NCI-H1105 treated with DMSO at 0.1 percent for 48 hours (cell line): ENCODE measurements at regions not wholly inside any gene's neighbourhood (a gene's known extent, or its start where the extent isn't known, plus 50 kb on each side); places are given as distances from the start of the nearest gene placed in this dataset.

Experiments
- DNase-seq: peaks from one replicate; lab custom pipeline; 2025; lab: John Stamatoyannopoulos, UW

- peak; percentile 80 for DNase-seq
Observed at GRCh38 chr18:65409261-65409660, 341.6 kb upstream of the CDH7 start.

- no peak for DNase-seq
Observed at GRCh38 chr18:65403534-65403933, 347.3 kb upstream of the CDH7 start.

GRCh38 chr18:65399091-65399490 lies 351.7 kb upstream of the CDH7 start:
- no peak for DNase-seq

GRCh38 chr18:65398347-65399075 lies 352.3 kb upstream of the CDH7 start:
- DNase-seq: no peak

GRCh38 chr18:65380986-65381385 lies 369.8 kb upstream of the CDH7 start:
- no peak for DNase-seq

- no peak for DNase-seq
Observed at GRCh38 chr18:65380571-65380970, 370.2 kb upstream of the CDH7 start.

- no peak for DNase-seq
Observed at GRCh38 chr18:65372904-65373303, 377.9 kb upstream of the CDH7 start.

GRCh38 chr18:65365245-65365980 lies 385.4 kb upstream of the CDH7 start:
- DNase-seq: no peak

- DNase-seq: no peak
Observed at GRCh38 chr18:65363911-65364632, 386.7 kb upstream of the CDH7 start.

- DNase-seq: no peak
Observed at GRCh38 chr18:65363011-65363410, 387.8 kb upstream of the CDH7 start.

GRCh38 chr18:65359479-65359878 lies 391.3 kb upstream of the CDH7 start:
- DNase-seq: no peak

GRCh38 chr18:65358306-65358705 lies 392.5 kb upstream of the CDH7 start:
- DNase-seq: no peak

- DNase-seq: no peak
Observed at GRCh38 chr18:65352186-65352585, 398.6 kb upstream of the CDH7 start.

- no peak for DNase-seq
Observed at GRCh38 chr18:65349635-65350034, 401.2 kb upstream of the CDH7 start.

- peak; percentile 57 for DNase-seq
Observed at GRCh38 chr18:65347446-65347845, 403.4 kb upstream of the CDH7 start.

GRCh38 chr18:65346086-65346485 lies 404.7 kb upstream of the CDH7 start:
- DNase-seq: no peak

- no peak for DNase-seq
Observed at GRCh38 chr18:65343571-65343970, 407.2 kb upstream of the CDH7 start.

GRCh38 chr18:65336411-65336810 lies 414.4 kb upstream of the CDH7 start:
- peak; percentile 21 for DNase-seq

GRCh38 chr18:65329010-65329409 lies 421.8 kb upstream of the CDH7 start:
- no peak for DNase-seq

- no peak for DNase-seq
Observed at GRCh38 chr18:65326805-65327204, 424.0 kb upstream of the CDH7 start.

- DNase-seq: no peak
Observed at GRCh38 chr18:65322895-65323294, 427.9 kb upstream of the CDH7 start.

GRCh38 chr18:65298422-65298821 lies 452.4 kb upstream of the CDH7 start:
- no peak for DNase-seq

GRCh38 chr18:65288908-65289307 lies 461.9 kb upstream of the CDH7 start:
- DNase-seq: no peak
